Activated effector memory CD4-positive, alpha-beta T cell treated with Interleukin-2 at 50 U/mL for 16 hours (primary cell): ENCODE measurements at regions not wholly inside any gene's neighbourhood (a gene's known extent, or its start where the extent isn't known, plus 50 kb on each side); places are given as distances from the start of the nearest gene placed in this dataset.

ENCODE experiments used
- DNase-seq: peaks from one replicate; pipeline ENCODE4 v3.0.0-alpha.2; 2020

DNA sequence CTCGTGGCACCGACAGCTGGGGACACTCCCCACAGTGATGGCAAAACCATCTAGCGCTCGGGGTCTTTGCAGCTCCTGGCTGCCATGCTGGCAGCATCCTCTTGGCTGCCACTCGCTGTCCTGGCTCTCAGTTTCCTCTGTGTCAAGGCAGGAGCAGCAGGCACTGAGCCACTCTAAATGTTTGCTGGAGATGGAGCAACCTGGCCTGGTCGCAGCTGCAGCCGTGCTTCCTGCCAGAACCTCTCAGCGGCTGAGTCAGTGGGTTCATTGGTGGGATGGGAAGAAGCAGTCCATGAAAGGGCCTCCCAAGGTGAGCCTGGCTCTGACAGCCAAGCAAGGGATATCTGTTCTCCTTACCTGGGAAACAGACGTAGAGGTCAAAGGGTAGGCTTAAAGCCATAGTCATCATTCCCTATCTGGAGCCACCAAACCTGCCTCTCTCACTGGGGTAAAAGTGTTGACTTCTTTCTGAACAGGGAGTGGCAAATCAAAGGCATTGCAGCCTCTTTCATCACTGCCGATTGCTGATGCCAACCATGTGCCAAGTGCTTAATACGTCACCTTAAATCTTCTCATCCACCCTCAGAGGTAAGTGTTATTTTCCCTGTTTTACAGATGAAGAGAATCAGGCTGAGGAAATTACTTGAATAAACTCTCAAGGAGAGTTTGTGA, 304.8 kb upstream of the ZNF462 start:
- no peak for DNase-seq

- DNase-seq = no peak
Observed at GRCh38 chr9:106560540-106560939, 302.4 kb upstream of the ZNF462 start.

DNA sequence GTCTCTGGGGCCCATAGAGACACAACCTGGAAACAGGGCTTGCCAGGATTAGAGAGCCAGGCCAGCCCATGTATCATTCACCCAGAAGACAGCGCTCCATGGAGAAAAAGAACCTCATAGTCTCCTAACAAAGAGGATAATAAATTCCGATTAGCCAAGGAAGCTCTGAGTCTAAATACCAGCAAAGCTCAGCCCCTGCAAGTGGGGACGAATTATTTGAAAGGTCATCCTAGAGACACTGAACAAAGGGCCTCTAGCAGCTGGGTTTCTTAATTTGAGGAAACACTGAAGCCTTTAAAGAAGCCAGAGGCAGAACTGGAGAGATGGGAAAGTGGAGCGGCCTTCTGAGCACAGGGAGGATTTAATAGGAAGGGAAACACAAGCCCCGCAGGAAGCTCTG, 287.1 kb upstream of the ZNF462 start:
- no peak for DNase-seq

DNA sequence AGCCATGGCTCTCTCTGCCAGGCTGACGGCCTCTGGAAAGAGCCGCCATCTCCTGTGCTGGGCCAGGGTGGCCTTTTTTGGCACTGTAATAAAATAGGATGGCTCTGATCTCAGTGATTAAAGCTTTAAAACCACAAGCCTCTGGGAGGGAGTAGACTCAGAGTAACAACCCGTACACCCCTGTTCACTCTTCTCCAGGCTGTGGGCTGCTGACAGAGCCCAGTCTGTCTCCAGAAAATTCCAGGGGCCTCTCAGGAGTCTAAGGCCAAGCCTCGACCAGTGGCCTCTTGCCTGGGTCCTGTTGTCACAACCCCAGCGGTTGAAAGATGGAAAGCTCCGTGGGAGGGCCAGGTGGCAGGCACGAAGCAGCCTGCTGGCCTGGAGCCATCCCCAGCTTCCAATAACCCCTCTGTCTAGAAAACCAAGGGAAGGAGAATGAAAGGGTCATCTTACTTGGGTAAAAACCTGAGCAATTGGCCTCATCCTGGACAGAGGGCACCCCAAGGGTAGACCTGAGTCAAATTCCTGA, 286.7 kb upstream of the ZNF462 start:
- DNase-seq = no peak

DNA sequence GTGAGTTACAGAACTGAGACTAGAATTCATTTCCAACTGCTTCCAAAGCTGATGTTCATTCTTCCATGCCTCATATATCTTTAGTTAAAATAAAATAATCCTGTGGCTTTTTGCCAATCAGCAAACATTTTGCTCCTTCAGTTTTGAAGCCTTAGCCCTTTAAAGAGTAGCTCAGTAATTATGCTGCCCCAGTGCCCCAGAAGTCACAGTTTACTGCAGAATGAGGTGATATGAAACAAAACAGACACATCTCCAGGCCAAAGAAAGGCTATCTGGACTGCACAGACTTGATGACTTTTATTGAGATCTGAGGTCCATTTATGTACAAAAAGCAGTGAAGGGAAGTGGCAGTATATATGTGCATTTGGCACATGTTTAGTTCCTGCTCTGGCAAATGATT, 285.8 kb upstream of the ZNF462 start:
- DNase-seq = no peak

DNA sequence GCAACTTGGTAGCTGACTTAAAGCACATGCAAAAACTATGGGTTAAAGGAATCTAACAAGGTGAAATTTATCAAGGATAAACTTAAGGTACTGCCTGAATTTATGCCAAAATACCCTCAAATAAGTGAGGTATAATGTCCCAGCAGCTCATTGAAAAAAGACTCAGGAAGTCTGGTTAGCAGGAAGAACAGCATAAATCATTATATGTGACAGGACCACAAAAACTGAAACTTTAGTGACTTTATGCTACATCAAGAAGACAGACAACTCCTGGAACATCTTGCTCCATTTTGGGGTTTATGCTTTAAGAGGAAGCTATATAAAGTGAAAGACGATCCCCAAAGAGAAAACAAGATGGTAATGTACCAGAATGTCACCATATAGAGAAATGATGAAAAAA, 282.4 kb upstream of the ZNF462 start:
- no peak for DNase-seq

- no peak for DNase-seq
Observed at GRCh38 chr9:106581973-106582372, 281.0 kb upstream of the ZNF462 start.

DNA sequence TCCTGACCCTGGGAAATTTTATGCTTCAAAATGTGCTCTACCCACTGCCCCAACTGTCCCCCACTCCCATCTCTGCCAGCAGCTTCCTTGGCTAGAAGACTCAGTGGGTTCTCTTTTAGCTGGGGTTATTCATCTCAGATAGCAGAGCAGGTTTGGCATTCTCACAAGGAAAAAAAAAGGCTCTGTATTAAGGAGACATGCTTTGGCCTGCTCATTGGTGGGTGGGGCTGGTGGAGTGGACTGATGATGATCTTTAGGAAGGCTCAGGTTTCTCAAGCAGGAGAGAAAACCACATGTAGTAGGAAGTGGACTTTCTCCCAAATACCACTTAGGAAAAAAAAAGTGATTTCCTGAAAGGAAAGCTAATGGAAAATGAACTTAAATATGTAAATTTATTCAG, 279.2 kb upstream of the ZNF462 start:
- no peak for DNase-seq

GRCh38 chr9:106587042-106587441, 275.9 kb upstream of the ZNF462 start:
- no peak for DNase-seq

DNA sequence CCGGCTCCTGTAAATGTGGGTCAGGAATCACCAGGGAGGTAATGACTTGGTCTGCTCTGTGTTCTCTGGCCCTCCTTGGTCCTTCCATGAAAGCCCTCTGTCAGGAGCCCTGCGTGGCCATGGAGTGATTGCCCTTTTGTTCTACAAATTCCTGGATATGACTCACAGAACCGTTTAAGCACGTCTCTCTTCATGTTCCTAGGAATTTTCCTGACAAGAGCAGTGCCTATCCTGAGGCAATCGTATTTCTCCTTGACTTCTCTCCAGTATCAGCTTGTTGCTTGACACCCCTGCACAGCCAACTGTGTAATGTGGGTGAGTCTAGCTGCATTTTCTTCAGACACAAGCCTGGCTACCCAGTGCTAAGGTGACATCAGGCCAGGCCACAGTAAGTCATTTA, 274.3 kb upstream of the ZNF462 start:
- DNase-seq = no peak

DNA sequence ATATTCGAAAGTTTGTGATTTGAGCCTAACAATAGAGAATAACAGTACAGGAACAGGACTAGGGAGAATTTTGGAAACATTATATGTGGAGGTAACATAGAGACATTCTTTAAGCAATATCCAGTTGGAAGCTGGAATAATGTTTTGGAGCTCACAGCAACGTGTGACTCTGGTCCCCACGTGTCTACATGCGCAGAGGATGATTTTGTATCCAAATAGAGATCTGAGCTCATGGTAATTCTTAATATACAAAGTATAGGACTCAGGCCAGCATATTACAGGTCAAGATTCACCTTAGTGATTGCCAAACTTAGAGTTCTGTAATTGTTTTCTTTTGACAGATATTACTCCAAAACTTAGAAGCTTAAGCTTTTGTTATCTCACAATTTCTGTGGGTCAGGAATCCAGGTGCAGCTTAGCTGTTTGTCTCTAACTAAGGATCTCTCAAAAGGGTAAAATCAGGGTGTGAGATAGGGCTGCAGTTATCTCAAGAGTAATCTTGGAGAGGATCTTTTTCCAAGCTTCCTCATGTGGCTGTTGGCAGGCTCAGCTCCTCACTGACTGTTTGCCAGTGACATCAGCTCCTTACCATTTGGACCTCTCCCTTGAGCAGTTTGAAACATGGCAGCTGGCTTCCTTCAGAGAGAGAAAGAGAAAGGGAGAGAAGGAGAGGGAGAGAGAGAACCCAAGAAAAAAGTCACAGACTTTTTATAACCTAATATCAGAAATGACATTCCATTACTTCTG, 272.0 kb upstream of the ZNF462 start:
- DNase-seq = no peak

GRCh38 chr9:106593201-106593600, 269.8 kb upstream of the ZNF462 start:
- DNase-seq = no peak

GRCh38 chr9:106596984-106597383, 266.0 kb upstream of the ZNF462 start:
- no peak for DNase-seq

DNA sequence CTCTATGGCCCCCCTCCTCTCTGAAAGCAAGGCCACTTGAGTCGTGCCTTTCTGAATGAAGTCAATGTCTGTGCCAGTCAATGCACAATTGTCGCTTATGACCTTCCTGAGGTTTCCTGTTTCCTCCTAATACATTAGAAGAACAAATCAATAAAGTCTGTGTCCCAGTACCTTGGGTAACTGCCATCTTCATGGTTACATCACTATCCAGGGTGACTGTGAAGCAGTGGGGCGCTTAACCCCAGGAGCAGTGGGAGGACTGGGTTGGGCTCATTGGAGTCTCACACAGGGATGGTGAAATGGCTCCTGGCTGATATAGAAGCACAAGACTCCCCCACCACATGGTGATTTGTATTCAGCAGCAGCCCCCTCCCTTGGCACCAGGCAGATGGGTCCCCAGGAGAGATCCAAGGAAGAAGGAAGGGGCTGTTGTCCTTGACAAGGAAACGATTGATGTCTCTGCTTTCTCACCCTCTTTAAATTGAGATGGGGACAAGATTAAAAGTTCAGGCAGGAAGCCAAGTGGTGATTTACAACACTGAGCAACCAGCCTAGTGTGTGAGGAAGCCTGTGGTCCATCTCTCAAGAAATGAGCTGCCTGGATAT, 261.9 kb upstream of the ZNF462 start:
- no peak for DNase-seq

DNA sequence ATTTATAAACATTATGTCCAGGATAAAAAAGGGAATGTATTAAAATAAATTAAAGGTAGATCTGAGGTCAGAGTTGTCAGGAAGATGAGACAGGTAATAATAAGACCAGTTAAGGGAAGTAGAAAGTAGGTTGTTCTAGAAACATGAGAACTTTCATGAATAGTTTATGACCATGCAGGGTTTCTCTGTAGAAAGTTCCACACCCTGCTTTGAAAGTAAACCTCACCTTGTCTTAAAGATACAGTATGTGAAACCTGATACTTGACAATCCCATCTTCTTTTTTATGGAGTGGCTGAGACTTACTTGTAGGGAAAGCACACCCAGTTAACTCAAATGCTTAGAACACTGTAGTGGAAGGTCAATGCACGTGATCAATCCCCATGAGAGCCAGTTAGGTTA, 260.6 kb upstream of the ZNF462 start:
- DNase-seq = no peak

DNA sequence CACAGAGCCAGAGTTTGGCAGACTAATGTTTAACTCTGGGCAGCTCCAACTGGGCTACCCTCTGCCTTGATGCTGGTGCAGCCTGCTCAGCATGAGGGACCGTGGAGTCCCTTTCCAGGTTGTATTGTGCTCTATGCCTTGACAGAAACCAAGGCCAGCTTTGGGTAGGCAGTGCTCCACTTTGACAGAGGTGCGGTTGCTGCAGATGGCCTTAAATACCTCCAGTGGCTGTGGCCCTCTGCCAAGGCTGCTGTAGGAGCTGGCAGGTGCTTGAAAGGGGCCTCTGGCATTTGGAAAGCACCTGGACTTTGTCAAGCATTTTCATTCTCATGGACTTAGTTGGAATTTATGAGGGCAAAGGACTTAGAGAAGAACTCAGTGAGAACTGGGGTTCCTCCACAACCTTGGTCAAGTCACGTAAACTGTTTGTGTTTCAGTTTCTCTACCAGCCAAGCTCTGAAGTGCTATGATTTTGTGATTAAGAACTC, 249.7 kb upstream of the ZNF462 start:
- DNase-seq = no peak

GRCh38 chr9:106615118-106615889, 247.7 kb upstream of the ZNF462 start:
- DNase-seq = no peak

- no peak for DNase-seq
Observed at GRCh38 chr9:106616026-106616425, 246.9 kb upstream of the ZNF462 start.

DNA sequence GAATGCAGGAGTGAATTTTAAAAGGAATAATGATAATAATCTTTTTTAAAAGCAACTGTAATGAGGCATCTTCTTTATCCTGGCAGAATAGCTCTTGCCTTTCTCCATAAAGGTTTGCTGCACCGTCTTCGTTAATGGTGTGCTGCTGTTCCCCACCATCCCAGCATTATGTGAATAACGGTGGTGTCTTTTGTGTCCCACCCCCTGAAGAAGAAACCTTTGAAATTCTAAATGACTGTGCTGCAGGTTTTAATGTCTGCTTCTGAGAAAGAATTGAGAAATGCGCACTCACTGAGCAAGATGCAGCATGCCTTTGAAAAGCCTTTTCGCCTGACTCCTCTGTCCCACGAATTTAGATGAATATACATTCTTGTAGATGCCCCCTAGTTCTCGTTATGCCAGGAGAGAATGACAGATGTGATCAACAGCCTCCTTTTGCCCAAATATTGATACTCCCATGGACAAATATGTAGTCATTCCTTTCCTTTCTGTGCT, 246.1 kb upstream of the ZNF462 start:
- DNase-seq = no peak

DNA sequence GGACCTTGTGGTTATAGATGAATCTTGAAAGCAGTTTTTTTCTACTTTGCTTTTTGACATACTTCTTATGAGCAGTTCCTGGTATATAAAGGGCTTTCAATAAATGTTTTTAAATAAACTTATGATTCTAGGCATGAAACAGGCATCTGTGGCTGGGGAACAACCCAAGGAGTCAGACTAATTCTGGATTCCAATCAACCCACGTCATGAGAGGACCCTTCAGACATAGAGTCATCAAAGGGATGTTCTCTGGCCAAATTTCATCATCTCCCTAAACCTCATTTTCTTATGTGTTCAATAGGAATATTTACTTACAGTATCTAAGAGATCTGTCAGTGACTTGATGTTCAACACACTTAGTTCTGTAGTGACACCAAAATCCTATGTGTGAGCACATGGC, 243.8 kb upstream of the ZNF462 start:
- DNase-seq = no peak

GRCh38 chr9:106620081-106620480, 242.9 kb upstream of the ZNF462 start:
- DNase-seq = no peak

GRCh38 chr9:106620866-106621265, 242.1 kb upstream of the ZNF462 start:
- no peak for DNase-seq
